H9 (cell line): ENCODE measurements at regions not wholly inside any gene's neighbourhood (a gene's known extent, or its start where the extent isn't known, plus 50 kb on each side); places are given as distances from the start of the nearest gene placed in this dataset.

ENCODE experiments used
- DNase-seq: peaks from one replicate; pipeline ENCODE4 v3.0.0-alpha.2; 2017
- H2AFZ ChIP-seq: one replicate; pipeline ENCODE4 v1.6.1; 2013; ENCODE audit warnings: mild to moderate bottlenecking, low read length, control low read depth, moderate library complexity
- H2AK5ac ChIP-seq: 2 replicates; pipeline ENCODE4 v1.6.1; 2013; ENCODE audit warnings: low read length, control low read depth, mixed read lengths; ENCODE audit not compliant: insufficient read length
- H2BK120ac ChIP-seq: one replicate; pipeline ENCODE4 v1.6.1; 2013; ENCODE audit warnings: low read depth, mild to moderate bottlenecking, low read length, control low read depth, inconsistent platforms; ENCODE audit not compliant: poor library complexity, severe bottlenecking
- H2BK12ac ChIP-seq: 2 replicates; pipeline ENCODE4 v1.6.1; 2013; ENCODE audit warnings: low read length, control low read depth, mixed read lengths, low read depth; ENCODE audit not compliant: insufficient read length
- H2BK15ac ChIP-seq: 2 replicates; pipeline ENCODE4 v1.6.1; 2013; ENCODE audit warnings: low read depth, low read length, control low read depth
- H2BK20ac ChIP-seq: one replicate; pipeline ENCODE4 v1.6.1; 2013; ENCODE audit warnings: low read depth, mild to moderate bottlenecking, low read length, control low read depth, inconsistent platforms; ENCODE audit not compliant: poor library complexity, severe bottlenecking
- H2BK5ac ChIP-seq: 2 replicates; pipeline ENCODE4 v1.6.1; 2013; ENCODE audit warnings: low read length, control low read depth, mixed read lengths; ENCODE audit not compliant: insufficient read length
- H3K14ac ChIP-seq: 2 replicates; pipeline ENCODE4 v1.6.1; 2013; ENCODE audit warnings: low read length, control low read depth; ENCODE audit not compliant: insufficient read depth
- H3K18ac ChIP-seq: 2 replicates; pipeline ENCODE4 v1.6.1; 2013; ENCODE audit warnings: low read depth, mild to moderate bottlenecking, mixed read lengths, low read length, control low read depth; ENCODE audit not compliant: insufficient read length
- H3K23ac ChIP-seq: 2 replicates; pipeline ENCODE4 v1.6.1; 2013; ENCODE audit warnings: low read length, control low read depth, mixed read lengths, low read depth; ENCODE audit not compliant: insufficient read length
- H3K23me2 ChIP-seq: 2 replicates; pipeline ENCODE4 v1.6.1; 2013; ENCODE audit warnings: low read depth, mild to moderate bottlenecking, mixed read lengths, low read length, control low read depth; ENCODE audit not compliant: insufficient read length, poor library complexity, severe bottlenecking
- H3K27ac ChIP-seq: 2 replicates; pipeline ENCODE4 v1.5.1; 2013; ENCODE audit warnings: low read length, control low read depth, mixed read lengths, low read depth; ENCODE audit not compliant: insufficient read length
- H3K27me3 ChIP-seq: 2 replicates; pipeline ENCODE4 v1.6.1; 2013; ENCODE audit warnings: low read length, control low read depth, inconsistent platforms; ENCODE audit not compliant: insufficient read depth
- H3K4ac ChIP-seq: 2 replicates; pipeline ENCODE4 v1.6.1; 2013; ENCODE audit warnings: low read depth, mild to moderate bottlenecking, control low read depth, inconsistent platforms, low read length, moderate library complexity
- H3K4me1 ChIP-seq: 2 replicates; pipeline ENCODE4 v1.6.1; 2013; ENCODE audit warnings: low read length, control low read depth, inconsistent platforms; ENCODE audit not compliant: insufficient read depth
- H3K4me2 ChIP-seq: 2 replicates; pipeline ENCODE4 v1.6.1; 2013; ENCODE audit warnings: low read length, control low read depth, mixed read lengths; ENCODE audit not compliant: insufficient read length, insufficient read depth
- H3K56ac ChIP-seq: 2 replicates; pipeline ENCODE4 v1.6.1; 2013; ENCODE audit warnings: low read depth, mild to moderate bottlenecking, mixed read lengths, low read length, control low read depth; ENCODE audit not compliant: insufficient read length
- H3K79me1 ChIP-seq: 2 replicates; pipeline ENCODE4 v1.6.1; 2013; ENCODE audit warnings: low read depth, mild to moderate bottlenecking, moderate library complexity, low read length, control low read depth, inconsistent platforms; ENCODE audit not compliant: insufficient read depth, poor library complexity, severe bottlenecking
- H3K79me2 ChIP-seq: 2 replicates; pipeline ENCODE4 v1.6.1; 2013; ENCODE audit warnings: low read length, control low read depth, inconsistent platforms; ENCODE audit not compliant: insufficient read depth
- H3K9ac ChIP-seq: 2 replicates; pipeline ENCODE4 v1.6.1; 2013; ENCODE audit warnings: low read length, control low read depth, mixed read lengths; ENCODE audit not compliant: insufficient read length; ENCODE audit errors: extremely low read depth
- H3K9me3 ChIP-seq: one replicate; pipeline ENCODE4 v1.6.1; 2013; ENCODE audit warnings: low read depth, low read length, inconsistent platforms; ENCODE audit not compliant: control insufficient read depth
- H3T11ph ChIP-seq: one replicate; pipeline ENCODE4 v1.6.1; 2013; ENCODE audit warnings: mild to moderate bottlenecking, low read length, control low read depth, inconsistent platforms
- H4K20me1 ChIP-seq: one replicate; pipeline ENCODE4 v1.6.1; 2013; ENCODE audit not compliant: control insufficient read depth, insufficient read length, insufficient read depth
- H4K5ac ChIP-seq: 2 replicates; pipeline ENCODE4 v1.6.1; 2013; ENCODE audit warnings: low read depth, mild to moderate bottlenecking, mixed read lengths, low read length, control low read depth; ENCODE audit not compliant: insufficient read length
- H4K8ac ChIP-seq: replicated peaks from 2 replicates; pipeline ENCODE4 v1.6.1; 2013; ENCODE audit warnings: low read length, control low read depth, mixed read lengths, low read depth; ENCODE audit not compliant: insufficient read length
- H4K91ac ChIP-seq: 2 replicates; pipeline ENCODE4 v1.6.1; 2013; ENCODE audit warnings: low read depth, mild to moderate bottlenecking, moderate library complexity, mixed read lengths, low read length, control low read depth; ENCODE audit not compliant: insufficient read length
- H3K27ac Mint-ChIP-seq, 3 experiments: 2 replicates in 2 of 3; 3 replicates in 1 of 3; pipeline ENCODE4 v1.8.0; 2020 to 2021; ENCODE audit warnings: mixed read lengths in 3 of 3, mild to moderate bottlenecking in 1 of 3, moderate library complexity in 1 of 3
- H3K27me3 Mint-ChIP-seq: 2 replicates; pipeline ENCODE4 v1.8.0; 2021; ENCODE audit warnings: low read depth, mild to moderate bottlenecking, moderate library complexity, mixed read lengths
- H3K36me3 Mint-ChIP-seq, 3 experiments: 2 replicates in 2 of 3; 3 replicates in 1 of 3; pipeline ENCODE4 v1.8.0; 2020 to 2021; ENCODE audit warnings: low read depth in 3 of 3, mixed read lengths in 3 of 3; ENCODE audit not compliant: insufficient read depth in 1 of 3
- H3K4me1 Mint-ChIP-seq, 2 experiments: 2 replicates each; pipeline ENCODE4 v1.8.0; 2020; ENCODE audit warnings: mixed read lengths in 2 of 2
- H3K4me3 Mint-ChIP-seq, 2 experiments: 2 replicates in 1 of 2; 3 replicates in 1 of 2; pipeline ENCODE4 v1.8.0; 2020 to 2021; ENCODE audit warnings: mild to moderate bottlenecking in 2 of 2, mixed read lengths in 2 of 2, moderate library complexity in 1 of 2
- H3K9me3 Mint-ChIP-seq, 2 experiments: 2 replicates in 1 of 2; 3 replicates in 1 of 2; pipeline ENCODE4 v1.8.0; 2020; ENCODE audit warnings: mild to moderate bottlenecking in 2 of 2, mixed read lengths in 2 of 2, moderate library complexity in 1 of 2
- CTCF ChIP-seq: fragments of 200-600 bp; sonication (generic); conservative IDR thresholded peaks from 3 replicates; pipeline ENCODE4 v1.8.0; 2021; ENCODE audit warnings: antibody characterized with exemption, mild to moderate bottlenecking
- WGBS: extraction: QIAGEN DNeasy Blood & Tissue Kit; methylation state at CpG from one replicate; pipeline ENCODE4 v1.1.7; 2013; ENCODE audit warnings: missing lambda C conversion rate, low lambda C conversion rate, mixed read lengths; ENCODE audit not compliant: insufficient read length; ENCODE audit errors: extremely low coverage; 5-methylcytosine and 5-hydroxymethylcytosine counted together

DNA sequence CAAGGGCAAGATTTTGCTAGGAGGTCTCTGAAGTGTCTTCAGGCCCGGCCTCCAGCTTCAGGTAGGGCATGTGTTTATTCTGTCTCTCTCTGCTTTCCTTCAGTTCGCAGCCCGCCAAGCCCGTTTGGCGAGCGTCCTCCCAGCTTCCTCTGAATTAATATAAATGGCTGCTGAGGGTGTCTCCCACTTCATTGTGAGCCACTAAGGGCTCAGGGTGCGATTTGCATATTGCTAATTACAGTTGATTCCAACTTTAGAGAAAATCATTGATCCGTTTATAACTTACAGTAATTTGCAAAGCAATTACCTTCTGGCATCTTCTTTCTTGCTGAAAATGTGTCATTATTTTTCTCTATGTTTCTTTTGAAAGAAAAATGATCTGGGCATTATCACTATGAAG lies 128.3 kb upstream of the SORCS3 start:
- H2BK5ac ChIP-seq: no peak overlapping the region
- TF ChIP-seq CTCF: no peak
- no peaks in the 10 kb centered on the region for H3K23me2 ChIP-seq
- H4K5ac ChIP-seq: no peak overlapping the region
- no peak overlapping the region for H3K18ac ChIP-seq
- H2BK12ac ChIP-seq: no peak overlapping the region
- no peaks in the 10 kb centered on the region for H3K27me3 ChIP-seq
- no peak for DNase-seq
- H3K79me2 ChIP-seq: no peaks in the 10 kb centered on the region
- H3K4ac ChIP-seq: no peak overlapping the region
- H3K56ac ChIP-seq: no peak overlapping the region
- H4K91ac ChIP-seq: no peak overlapping the region
- no peak overlapping the region for H3K14ac ChIP-seq
- Mint-ChIP-seq H3K9me3 (no peaks in the 10 kb centered on the region), H3K27ac (no peak overlapping the region), H3K36me3 (no peaks in the 10 kb centered on the region), H3K4me3 (no peak overlapping the region), H3K4me1 (peaks cover 16 to 23% of the 10 kb centered on the region in 2 experiments), H3K27me3 (peaks cover 7% of the 10 kb centered on the region)
- H3K79me1 ChIP-seq: no peaks in the 10 kb centered on the region
- H2AK5ac ChIP-seq: no peak overlapping the region
- no peak overlapping the region for H3K23ac ChIP-seq
- H3T11ph ChIP-seq: no peak overlapping the region
- H3K4me1 ChIP-seq: peaks cover 7% of the 10 kb centered on the region; the same call in 1 of the 2 replicates
- no peak overlapping the region for H2BK15ac ChIP-seq
- no peak overlapping the region for H3K27ac ChIP-seq
- no peak overlapping the region for H3K9ac ChIP-seq
- no peak overlapping the region for H2BK20ac ChIP-seq
- no peak overlapping the region for H4K8ac ChIP-seq
- H3K4me2 ChIP-seq: no peak overlapping the region
- H2BK120ac ChIP-seq: no peak overlapping the region
- no peaks in the 10 kb centered on the region for H4K20me1 ChIP-seq
- H3K9me3 ChIP-seq: no peaks in the 10 kb centered on the region
- no CpG with 5 or more reads among the region's 8 CpGs for WGBS
- H2AFZ ChIP-seq: no peak overlapping the region
